ENCODE measurements at regions not wholly inside any gene's neighbourhood (a gene's known extent, or its start where the extent isn't known, plus 50 kb on each side); places are given as distances from the start of the nearest gene placed in this dataset.
"Not testable (repeated sequence)": the region's sequence is repeated elsewhere in the genome, so short reads cannot be mapped to it uniquely, and the experiment has no call there.

- not testable (repeated sequence) for TF ChIP-seq EZH2 (IDR thresholded peaks at IDR 0.05; ENCODE audit: insufficient read depth, poor library complexity, severe bottlenecking); EZH2phosphoT487 (IDR thresholded peaks at IDR 0.05; ENCODE audit: insufficient read depth, low read depth)
These were observed 166.1 kb upstream of the CCZ1B start for GRCh38 chr7:6992133-6992532.

Data from GM23248 (cell line).